NCI-H2081 treated with DMSO at 0.1 percent for 48 hours (cell line): ENCODE measurements at regions not wholly inside any gene's neighbourhood (a gene's known extent, or its start where the extent isn't known, plus 50 kb on each side); places are given as distances from the start of the nearest gene placed in this dataset.

Source experiments
- DNase-seq: peaks from one replicate; lab custom pipeline; 2025; lab: John Stamatoyannopoulos, UW

- DNase-seq: no peak
Observed at GRCh38 chr21:23215261-23215660, 2217.1 kb downstream of the NCAM2 start.
